NCI-H2196 (cell line): ENCODE measurements at regions not wholly inside any gene's neighbourhood (a gene's known extent, or its start where the extent isn't known, plus 50 kb on each side); places are given as distances from the start of the nearest gene placed in this dataset.

Experiments
- DNase-seq: peaks from one replicate; lab custom pipeline; 2025; ENCODE audit not compliant: unreplicated experiment; lab: John Stamatoyannopoulos, UW

DNA sequence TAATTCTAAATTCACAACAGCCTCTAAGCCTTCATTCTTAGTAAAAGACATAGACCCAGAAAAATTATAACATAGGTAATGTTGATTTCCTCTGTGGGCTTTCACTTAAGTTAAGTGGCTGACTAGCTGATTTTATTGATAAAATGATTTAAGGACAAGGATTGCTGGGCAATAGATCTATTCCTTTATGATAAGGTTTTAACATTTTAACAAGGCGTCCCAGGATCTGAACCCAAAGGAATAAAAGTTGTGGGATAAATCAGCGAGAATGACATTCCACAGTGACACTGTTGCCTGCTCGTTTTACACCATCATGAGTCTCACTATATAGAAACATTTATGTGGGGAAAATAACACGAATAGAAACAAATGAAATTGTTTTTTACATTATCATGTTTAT lies 1151.0 kb downstream of the ZPLD1 start:
- DNase-seq, result no peak

DNA sequence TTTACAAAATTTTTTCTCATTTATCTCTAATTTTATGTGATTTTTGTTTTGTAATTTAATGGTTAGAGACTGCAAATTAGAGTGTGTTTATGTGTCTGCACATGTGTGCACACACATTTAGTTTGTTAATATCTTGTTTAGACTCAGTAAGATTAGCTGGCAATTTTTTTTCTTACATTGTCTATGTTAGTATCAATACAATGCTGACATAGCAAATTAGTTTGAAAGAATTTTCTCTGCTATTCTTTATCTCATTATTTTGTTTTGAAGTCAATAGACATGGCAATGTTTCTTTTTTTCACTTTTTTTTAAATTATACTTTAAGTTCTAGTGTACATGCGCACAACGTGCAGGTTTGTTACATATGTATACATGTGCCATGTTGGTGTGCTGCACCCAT lies 1155.0 kb downstream of the ZPLD1 start:
- DNase-seq, result no peak

DNA sequence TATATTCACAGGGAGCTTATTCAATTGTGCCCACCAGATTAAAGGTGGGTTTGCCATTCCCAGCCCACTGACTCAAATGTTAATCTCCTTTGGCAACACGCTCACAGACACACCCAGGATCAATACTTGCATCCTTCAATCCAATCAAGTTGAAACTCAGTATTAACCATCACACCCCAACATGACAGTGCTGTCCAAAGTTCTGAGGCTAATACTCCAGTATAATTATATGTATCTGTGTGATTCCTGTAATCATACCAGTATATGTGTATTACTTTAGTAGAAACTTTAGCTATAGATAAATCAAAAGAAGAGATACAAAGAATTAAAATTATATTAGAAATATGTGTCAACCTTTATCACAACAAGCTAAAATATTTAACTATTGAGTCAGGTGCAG lies 1166.0 kb downstream of the ZPLD1 start:
- DNase-seq, result no peak

DNA sequence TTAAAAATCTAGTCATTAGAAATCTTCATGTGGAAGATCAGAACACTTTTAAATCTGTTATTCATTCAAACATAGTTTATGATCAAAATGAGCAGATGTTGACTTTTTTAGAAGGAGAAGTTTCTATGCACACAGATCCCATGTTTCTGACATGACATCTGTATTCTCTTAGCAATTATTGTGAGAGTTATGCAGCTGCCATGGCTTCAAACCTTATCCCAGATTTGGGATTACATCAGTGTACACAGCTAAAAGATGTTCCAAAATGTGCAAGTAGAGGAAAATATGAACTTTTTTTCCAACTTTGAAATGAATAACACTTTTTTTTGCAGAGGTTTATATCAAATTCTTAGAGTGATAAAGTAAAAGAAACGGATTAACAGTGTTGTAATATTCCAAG lies 1166.9 kb downstream of the ZPLD1 start:
- no peak for DNase-seq

DNA sequence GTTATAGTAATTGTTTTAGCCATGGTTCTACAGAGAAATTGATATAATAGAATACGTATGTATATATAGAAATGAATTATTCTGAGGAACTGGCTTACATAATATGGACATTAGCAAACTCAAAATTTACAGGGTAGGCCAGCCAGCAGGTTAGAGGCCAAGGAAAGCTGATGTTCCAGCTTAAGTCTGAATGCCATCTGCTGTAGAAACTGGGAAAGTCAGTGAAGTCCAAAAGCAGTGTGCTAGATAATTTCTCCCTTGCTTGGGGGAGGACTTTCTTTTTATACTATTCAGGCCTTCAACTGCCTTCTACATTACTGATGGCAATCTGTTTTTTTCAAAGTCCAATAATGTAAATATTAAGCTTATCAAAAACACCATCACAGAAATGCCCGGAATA lies 1174.7 kb downstream of the ZPLD1 start:
- no peak for DNase-seq

DNA sequence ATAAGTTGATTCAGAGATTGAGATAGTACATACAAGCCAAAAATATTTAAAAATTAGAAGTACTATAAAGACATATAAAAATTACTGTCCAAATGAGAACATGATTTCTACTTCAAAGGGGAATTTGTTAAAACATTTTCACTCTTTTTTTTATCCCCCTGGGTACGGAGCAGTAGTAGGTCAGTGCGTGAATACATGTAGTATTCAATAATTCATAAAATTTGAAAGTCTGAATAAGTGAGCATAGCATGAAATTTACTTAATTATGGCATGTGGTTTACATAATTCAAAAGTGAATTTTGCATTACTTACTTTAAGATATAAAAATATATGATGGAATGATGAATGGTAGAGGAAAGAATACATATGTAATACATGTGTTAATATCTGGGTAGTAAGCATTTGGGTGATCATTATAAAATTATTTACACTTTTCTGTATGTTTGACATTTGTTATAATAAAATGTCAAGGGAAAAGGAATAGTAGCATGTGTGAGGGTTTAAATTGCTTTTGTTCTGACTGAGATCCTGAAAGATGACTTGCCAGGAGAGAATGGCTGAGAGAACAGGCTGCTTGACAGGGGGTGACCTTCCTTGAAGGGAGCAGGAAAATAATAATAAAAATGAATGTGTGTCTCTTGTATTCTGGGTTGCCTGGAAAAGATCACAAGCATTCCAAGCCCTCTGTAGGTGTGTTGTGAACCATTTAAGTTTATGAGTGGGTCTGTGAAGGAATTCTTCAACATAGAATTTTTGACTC lies 1178.8 kb downstream of the ZPLD1 start:
- no peak for DNase-seq

DNA sequence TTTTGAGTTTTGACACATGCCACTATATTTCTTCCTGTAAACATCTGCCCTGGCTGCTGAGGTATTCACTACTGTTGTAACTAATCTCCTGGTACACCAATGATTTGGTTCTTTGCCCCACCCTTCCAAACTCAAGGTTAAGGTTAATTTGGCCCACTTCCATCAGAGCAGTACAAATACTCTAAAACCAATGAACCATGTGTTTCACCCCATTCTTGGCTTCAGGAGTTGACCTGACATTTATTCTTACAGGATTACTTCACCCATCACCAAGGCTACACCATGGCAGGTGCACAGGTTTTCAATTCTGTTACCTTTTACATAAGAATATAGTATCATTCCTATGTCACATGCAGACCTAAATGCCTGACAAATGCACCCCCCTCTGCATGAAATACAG lies 1179.9 kb downstream of the ZPLD1 start:
- no peak for DNase-seq

DNA sequence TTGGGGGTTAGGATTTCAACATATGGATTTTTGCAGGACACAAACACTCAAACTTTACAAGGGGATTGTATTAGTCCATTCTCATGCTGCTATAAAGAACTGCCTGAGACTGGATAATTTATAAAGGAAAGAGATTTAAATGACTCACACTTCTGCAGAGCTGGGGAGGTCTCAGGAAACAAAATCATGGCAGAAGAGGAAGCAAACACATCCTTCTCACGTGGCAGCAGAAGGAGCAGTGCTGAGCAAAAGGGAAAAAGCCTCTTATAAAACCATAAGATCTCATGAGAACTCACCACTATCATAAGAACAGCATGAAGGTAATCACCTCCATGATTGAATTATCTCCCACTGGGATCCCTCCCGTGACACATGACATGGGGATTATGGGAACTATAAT lies 1183.1 kb downstream of the ZPLD1 start:
- DNase-seq, result no peak

DNA sequence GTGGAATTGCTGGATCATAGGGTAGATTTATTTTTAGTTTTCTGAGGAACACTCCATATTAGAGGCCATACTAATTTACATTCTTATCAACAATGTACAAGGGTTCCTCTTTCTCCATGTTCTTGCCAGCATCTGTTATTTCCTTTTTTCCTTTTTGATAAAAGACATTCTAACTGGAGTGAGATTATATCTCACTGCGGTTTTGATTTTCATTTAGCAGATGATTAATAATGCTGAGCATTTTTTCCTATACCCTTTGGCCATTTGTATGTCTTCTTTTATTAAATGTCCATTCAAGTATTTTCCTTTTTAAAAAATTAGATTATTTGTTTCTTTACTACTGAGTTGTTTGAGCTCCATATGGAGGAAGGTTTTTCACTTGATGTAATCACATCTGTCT lies 1189.5 kb downstream of the ZPLD1 start:
- DNase-seq, result no peak

DNA sequence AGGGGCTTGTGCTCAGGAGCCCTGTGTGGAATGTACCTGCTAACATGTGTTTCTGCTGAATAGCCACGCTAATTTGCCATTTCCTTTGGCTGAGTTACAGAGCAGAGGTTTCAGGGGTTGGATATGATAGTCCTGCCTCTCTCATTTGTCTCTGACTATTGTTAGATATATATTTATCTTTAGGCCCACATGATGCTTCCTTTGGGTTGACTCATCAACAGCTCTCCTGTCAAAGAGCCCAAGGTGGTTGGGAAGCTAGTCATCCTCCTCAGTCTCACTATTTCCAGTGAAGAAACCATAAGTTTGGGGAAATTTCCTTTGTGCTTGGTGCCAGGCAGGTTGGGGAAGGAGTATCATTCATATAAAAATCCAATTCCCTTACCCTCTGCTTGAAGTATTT lies 1194.6 kb downstream of the ZPLD1 start:
- no peak for DNase-seq

DNA sequence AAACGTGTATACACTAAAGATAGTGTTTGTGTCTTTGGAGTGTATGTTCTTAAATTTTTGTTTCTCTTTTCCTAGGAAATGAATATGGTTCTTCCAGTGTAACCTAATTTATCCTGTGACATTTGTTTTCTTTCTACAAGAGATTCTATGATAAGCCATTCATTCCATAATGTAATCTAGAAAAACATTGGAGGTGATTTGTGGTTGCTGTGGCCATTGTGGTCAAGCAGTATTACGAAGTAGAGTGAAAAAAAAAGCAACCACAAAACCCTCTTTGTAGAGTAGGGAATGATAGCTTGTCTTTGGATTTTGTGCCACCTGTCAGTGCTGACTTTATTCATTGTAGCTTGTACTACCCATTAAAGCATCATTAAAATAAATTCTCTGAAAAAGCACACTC lies 1209.6 kb downstream of the ZPLD1 start:
- no peak for DNase-seq

DNA sequence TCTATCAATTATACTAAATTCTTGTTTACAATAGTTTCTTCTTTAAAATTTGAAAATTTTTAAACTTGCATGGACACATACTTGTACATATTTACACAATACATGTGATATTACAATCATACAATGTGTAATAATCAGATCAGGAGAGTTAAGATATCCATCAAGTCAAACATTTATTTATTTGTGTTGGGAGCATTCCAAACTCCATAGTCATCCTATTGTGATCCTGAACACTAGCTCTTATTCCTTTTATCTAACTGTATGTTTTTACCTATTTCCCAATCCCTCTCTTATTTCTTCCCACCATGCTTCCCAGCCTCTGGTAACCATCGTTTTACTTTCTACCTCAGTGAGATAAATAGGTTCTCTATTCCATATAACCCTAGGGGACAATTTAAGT lies 1219.2 kb downstream of the ZPLD1 start:
- no peak for DNase-seq

DNA sequence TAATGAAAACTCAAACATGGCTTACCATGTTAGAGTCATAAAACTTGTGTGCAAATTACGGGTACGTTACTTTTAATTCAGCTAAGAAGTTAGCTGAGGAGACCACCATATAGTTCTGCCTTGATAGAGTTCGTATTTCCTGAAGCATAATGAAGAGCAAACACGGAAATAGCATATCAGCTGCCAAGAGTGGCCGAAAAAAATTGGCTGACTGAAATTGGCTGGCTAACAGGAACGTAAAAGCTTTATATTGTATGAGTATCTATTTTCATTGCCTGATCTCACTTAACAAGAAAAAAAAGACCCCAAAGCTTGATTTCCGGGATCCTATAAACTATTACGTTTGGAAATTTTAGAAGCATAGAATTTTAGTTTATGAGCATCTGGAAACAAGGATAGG lies 1222.9 kb downstream of the ZPLD1 start:
- no peak for DNase-seq

DNA sequence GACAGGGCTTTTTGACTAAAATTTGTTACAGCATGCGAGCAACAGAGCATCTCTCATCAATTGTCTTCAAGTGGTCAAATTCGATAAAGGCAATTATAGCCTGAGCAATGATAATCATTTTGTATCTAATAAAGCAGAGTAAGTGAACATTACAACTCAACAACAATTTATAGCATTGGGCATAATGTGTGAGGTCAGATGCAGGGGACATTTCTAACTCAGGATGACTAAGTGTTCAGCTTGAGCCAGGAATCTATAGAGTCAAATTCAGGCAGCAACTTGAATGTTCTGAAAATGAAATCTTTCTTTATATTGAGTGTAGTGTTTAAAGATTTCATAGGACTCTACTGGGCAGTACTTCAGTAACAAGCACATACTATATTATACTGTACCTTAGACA lies 1226.0 kb downstream of the ZPLD1 start:
- DNase-seq, result no peak

DNA sequence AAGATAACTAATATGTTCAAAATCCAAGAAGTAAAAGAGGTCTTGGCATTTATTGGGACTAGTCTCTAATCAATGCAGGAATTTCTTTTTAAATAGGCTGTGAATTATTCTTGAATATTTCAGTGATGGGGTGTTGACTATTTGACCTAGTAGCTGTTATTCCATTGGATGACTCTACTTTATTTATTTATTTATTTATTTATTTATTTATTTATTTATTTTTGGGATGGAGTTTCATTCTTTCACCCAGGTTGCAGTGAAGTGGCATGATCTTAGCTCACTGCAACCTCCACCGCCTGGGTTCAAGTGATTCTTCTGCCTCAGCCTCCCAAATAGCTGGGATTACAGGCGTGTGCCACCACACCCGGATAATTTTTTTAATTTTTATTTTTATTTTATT lies 1227.8 kb downstream of the ZPLD1 start:
- DNase-seq, result no peak

DNA sequence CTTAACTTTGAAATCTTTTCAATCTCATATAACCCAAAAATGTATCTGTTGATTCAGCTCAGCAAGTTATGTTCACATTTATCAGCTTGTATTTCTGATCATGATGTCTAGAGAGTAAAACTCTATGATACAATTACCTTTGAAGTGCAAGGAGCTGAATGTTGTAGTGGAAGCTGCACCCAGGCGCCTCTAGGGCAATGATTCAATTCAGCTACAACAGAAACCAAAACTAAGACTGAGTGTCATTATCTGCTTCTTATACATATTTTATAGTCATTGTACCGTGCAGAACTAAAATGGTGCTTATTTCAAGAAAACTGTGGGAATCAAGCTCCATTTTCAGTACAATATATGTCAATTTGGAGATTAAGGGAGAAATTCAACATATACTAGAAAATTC lies 1237.5 kb downstream of the ZPLD1 start:
- DNase-seq, result no peak

DNA sequence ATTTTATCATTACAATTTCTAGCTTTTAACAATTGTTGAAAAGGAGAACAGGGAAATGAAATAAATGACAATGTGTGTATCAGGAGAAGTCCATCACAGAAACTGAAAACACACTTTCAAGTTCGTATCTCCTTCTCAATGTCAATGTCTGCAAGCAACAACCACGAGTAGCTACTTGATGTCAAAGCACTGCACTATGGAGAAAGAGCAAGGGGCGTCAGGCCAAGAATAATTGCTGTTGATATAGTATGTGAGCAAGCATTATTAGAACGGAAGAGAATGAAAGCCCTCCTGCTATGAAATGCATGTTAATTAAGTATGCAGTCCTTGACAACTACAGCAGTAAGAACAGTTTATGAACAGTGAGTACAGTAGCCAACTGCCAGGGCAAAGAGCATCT lies 1250.1 kb downstream of the ZPLD1 start:
- no peak for DNase-seq

DNA sequence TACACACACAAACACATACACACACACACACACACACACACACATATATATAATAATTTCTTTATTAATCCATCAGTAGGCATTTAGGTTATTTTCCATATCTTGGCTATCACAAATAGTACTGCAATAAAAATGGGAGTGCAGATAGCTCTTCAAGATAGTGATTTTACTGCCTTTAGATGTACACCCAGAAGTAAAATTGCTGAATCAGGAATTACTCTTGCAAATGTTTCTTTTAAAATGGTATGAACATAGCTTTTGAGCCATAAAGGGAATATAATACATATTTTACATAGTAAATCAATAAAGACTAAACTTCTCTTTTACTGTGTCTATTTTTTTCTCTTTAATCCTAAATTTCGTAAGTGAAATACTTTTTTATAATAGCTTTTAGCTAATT lies 1251.1 kb downstream of the ZPLD1 start:
- no peak for DNase-seq

DNA sequence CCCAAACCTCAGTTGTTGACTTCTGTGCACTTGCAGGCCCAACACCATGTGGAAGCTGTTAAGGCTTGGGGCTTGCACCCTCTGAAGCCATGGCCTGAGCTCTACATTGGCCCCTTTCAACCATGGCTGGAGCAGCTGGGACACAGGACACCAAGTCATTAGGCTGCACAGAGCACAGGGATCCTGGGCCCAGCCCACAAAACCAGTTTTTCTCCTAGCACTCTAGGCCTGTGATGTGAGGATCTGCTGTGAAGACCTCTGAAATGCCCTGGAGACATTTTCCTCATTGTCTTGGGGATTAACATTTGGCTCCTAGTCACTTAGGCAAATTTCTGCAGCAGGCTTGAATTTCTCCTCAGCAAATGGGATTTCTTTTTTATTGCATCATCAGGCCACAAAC lies 1255.7 kb downstream of the ZPLD1 start:
- no peak for DNase-seq

DNA sequence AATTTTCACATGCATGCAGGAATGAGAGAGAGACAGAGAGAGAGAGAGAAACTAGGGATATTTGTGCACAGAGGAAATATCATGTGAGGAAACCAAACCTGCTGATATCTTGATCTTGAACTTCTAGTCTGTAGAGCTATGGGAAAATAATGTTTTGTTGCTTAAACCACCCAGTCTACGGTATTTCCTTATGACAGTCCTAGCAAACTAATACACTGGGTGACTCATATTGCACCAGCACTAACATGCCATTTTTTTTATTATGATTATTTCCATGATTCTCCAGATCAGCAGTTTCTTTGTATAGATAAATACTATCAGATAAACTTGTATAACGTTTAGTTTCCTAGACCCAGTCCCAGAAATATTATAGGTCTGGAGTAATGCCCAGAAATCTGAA lies 1259.0 kb downstream of the ZPLD1 start:
- DNase-seq, result no peak

DNA sequence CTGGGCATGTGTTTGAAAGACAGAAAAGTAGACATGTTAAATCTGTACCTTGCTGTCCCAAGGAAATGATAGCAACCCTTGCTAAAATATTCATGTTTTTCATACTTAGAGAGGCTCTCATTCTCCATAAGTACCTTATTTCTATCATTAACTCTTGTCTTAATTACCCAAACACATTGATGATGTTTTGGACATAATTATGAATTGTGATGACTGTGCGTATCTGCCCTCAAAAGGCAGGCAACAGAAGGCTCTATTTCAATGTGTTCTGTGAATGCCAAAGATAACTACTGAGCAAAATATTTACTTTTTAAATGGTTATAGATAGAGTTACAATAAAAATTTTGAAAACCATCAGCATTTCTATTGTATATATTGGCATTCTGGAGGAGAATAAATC lies 1263.8 kb downstream of the ZPLD1 start:
- no peak for DNase-seq

DNA sequence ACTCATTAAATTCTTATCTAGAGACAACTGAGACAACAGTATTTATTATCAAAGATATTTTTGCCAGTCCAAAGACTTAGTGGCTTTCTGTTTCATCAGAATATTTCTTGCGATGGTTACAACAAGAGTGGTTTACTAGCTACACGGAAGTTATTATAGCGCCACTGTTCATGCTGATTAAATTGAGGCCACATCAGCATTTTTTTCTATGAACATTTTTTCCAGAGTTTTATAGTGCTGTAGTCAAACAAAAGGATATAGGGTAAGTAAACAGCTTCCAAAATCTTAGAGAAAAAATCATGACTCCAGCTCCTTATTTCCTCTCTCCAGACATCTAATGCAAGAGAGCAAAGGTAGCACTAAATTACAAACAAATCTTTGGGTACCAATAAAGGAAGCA lies 1264.4 kb downstream of the ZPLD1 start:
- no peak for DNase-seq

DNA sequence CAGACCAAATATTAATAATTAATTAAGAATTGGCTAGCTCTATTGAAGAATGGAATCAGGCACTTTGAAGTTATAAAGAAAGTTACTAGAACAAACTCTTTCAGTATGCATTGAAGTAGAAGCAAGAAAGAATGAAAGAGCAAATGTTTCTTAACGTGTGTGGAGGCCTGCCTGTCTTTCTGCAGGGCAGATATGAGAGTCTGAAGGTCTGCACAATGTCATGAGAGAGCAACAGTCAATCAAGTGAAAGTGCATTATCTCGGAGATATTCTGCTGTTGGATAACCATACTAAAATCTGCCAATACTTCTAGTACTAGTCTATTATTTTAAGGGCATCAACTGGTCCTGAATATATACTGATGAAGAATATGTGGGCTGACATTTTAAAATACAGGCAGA lies 1270.8 kb downstream of the ZPLD1 start:
- DNase-seq, result no peak

DNA sequence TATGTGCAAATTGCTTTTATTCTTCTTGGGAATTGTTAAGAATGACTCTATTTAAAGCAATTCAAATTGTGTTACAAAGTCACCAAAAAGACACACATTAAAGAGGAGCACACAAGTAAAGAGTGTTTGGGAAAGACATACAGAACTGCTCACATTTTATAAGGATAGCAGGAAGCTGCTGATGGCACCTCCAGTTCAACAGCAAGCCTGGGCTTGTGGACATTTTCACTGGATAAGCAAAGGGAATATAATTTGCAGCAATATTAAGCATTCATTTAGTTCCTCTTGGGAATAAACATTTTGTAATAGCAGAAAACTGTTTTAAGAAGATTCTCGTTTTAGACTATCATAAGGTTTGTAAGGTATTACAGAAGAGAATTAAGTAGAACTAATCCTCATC lies 1271.9 kb downstream of the ZPLD1 start:
- no peak for DNase-seq
